ENCODE measurements at regions not wholly inside any gene's neighbourhood (a gene's known extent, or its start where the extent isn't known, plus 50 kb on each side); places are given as distances from the start of the nearest gene placed in this dataset.
A peak's percentile ranks its signal among the peaks of the same experiment; 100 is the strongest.

DNA sequence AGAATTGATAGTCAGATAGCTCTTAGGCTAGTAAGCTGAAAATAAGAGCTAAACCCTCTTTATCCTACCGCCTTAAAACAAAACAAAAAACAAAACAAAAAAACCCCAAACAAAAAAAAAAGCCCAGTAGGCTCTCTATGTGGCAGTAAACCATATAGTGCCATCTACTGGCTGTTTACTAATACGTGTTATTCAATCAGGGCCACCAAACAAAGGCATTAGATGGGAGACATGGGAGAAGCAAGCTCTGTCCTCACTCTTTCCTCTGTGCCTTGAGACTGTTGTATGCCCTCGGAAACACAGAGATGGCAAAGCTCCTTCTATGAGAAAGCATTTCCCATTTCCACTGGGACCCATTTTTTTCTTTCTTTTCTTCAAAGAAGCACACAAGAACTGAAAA lies 148.8 kb upstream of the MID1 start:
- dilution Hi-C loops (cut with HindIII; ENCODE audit: low sequenced_read_pairs, unreplicated experiment): no loop called here
- no TSS peak for BruUV-seq (replicated peaks)
- no peaks in the 10 kb centered on the region for H3K36me3 ChIP-seq (ENCODE audit: control insufficient read depth, insufficient read depth, low read length)
- peak overlapping the region; percentile 93 for H3K18ac ChIP-seq (ENCODE audit: low read depth, low read length)
- H3K27me3 ChIP-seq (ENCODE audit: control insufficient read depth, insufficient read depth, low read length): no peaks in the 10 kb centered on the region
- no peak overlapping the region for H3K23ac ChIP-seq (ENCODE audit: low read depth, low read length)
- peak overlapping the region; percentile 82 for H3K4me2 ChIP-seq (ENCODE audit: low read depth, low read length)
- TF ChIP-seq RCOR1 (IDR thresholded peaks at IDR 0.05; ENCODE audit: insufficient replicate concordance, low read length) (no peak), SMC3 (IDR thresholded peaks at IDR 0.05; ENCODE audit: low read depth, low read length) (no peak), RAD21 (IDR thresholded peaks at IDR 0.05; ENCODE audit: low read length) (peak; percentile 35), RFX5 (IDR thresholded peaks at IDR 0.05; ENCODE audit: low read depth, low read length) (no peak)
- TF ChIP-seq, protein P1, sequence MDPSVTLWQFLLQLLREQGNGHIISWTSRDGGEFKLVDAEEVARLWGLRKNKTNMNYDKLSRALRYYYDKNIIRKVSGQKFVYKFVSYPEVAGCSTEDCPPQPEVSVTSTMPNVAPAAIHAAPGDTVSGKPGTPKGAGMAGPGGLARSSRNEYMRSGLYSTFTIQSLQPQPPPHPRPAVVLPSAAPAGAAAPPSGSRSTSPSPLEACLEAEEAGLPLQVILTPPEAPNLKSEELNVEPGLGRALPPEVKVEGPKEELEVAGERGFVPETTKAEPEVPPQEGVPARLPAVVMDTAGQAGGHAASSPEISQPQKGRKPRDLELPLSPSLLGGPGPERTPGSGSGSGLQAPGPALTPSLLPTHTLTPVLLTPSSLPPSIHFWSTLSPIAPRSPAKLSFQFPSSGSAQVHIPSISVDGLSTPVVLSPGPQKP (IDR thresholded peaks at IDR 0.05; ENCODE audit: borderline replicate concordance, low read depth, low read length): no peak
- TF ChIP-seq, protein P2, sequence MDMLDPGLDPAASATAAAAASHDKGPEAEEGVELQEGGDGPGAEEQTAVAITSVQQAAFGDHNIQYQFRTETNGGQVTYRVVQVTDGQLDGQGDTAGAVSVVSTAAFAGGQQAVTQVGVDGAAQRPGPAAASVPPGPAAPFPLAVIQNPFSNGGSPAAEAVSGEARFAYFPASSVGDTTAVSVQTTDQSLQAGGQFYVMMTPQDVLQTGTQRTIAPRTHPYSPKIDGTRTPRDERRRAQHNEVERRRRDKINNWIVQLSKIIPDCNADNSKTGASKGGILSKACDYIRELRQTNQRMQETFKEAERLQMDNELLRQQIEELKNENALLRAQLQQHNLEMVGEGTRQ (IDR thresholded peaks at IDR 0.05; ENCODE audit: low read depth, low read length): no peak
- TF ChIP-seq, protein P3, sequence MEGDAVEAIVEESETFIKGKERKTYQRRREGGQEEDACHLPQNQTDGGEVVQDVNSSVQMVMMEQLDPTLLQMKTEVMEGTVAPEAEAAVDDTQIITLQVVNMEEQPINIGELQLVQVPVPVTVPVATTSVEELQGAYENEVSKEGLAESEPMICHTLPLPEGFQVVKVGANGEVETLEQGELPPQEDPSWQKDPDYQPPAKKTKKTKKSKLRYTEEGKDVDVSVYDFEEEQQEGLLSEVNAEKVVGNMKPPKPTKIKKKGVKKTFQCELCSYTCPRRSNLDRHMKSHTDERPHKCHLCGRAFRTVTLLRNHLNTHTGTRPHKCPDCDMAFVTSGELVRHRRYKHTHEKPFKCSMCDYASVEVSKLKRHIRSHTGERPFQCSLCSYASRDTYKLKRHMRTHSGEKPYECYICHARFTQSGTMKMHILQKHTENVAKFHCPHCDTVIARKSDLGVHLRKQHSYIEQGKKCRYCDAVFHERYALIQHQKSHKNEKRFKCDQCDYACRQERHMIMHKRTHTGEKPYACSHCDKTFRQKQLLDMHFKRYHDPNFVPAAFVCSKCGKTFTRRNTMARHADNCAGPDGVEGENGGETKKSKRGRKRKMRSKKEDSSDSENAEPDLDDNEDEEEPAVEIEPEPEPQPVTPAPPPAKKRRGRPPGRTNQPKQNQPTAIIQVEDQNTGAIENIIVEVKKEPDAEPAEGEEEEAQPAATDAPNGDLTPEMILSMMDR (conservative IDR thresholded peaks at IDR 0.05; ENCODE audit: low read depth, low read length): peak; percentile 52
- peak overlapping the region in 1 of 2 experiments; percentile 53; a peak in 2 of 4 replicates for H4K8ac ChIP-seq (ENCODE audit: low read depth in 2 of 2, low read length in 2 of 2)
- peaks cover 3% of the 10 kb centered on the region; the same call in 1 of the 2 replicates for H3K4me1 ChIP-seq (ENCODE audit: control insufficient read depth, insufficient read depth, low read length)
- POLR2A ChIA-PET (ENCODE audit: unreplicated experiment): no interaction called here
- H4K20me1 ChIP-seq (ENCODE audit: insufficient read depth, low read length): no peaks in the 10 kb centered on the region
- H3K14ac ChIP-seq (replicated peaks; ENCODE audit: low read depth, low read length): no peak overlapping the region
- H2BK15ac ChIP-seq (ENCODE audit: low read depth, low read length): peak overlapping the region; percentile 33; the same call in 1 of the 3 replicates
- no peaks in the 10 kb centered on the region for H3K9me1 ChIP-seq (ENCODE audit: insufficient read depth, low read length)
- H2BK120ac ChIP-seq (ENCODE audit: low read depth, low read length): peak overlapping the region; percentile 71
- H3K4ac ChIP-seq (ENCODE audit: low read depth, low read length): peak overlapping the region; percentile 30; the same call in 1 of the 2 replicates
- peak overlapping the region; percentile 48 for H2BK5ac ChIP-seq (ENCODE audit: low read depth, low read length, poor library complexity, severe bottlenecking)
- peak overlapping the region; percentile 34 for H4K91ac ChIP-seq (ENCODE audit: insufficient read depth, low read depth, low read length)
- H2AFZ ChIP-seq (replicated peaks; ENCODE audit: low read length, poor library complexity): peak overlapping the region; percentile 29
- WGBS, 2 experiments (ENCODE audit: extremely low coverage in 2 of 2, insufficient read length in 1 of 2): no CpG with 5 or more reads among the region's 3 CpGs
- CTCF ChIA-PET: interaction anchor here (0.8 to 1.5 kb wide), 3 partner anchors 14 to 142 kb away, joined by 3 to 5 read pairs (median 5); no protein-coding TSS in a partner anchor
- no peak overlapping the region for H2AK9ac ChIP-seq (replicated peaks; ENCODE audit: low read depth, low read length, poor library complexity)
- no peaks in the 10 kb centered on the region for H3K79me1 ChIP-seq (ENCODE audit: low read depth in 1 of 2, low read length in 2 of 2)
- H3K4me3 ChIP-seq (ENCODE audit: insufficient read depth, low read depth, low read length): no peak overlapping the region
- H3K27ac ChIP-seq (ENCODE audit: insufficient read depth, low read length): peak overlapping the region; percentile 82; the same call in 1 of the 2 replicates
- no peak overlapping the region for H3K56ac ChIP-seq (ENCODE audit: extremely low read depth, insufficient read depth, low read length)
- intact Hi-C loops (cut with micrococcal nuclease): loop anchor here (1.0 kb wide), 1 partner anchor 331 kb away; no protein-coding TSS in a partner anchor
- in situ Hi-C loops (cut with MboI; ENCODE audit: low sequenced_read_pairs): no loop called here
- peak overlapping the region; percentile 60; the same call in 1 of the 2 replicates for H3K9ac ChIP-seq (ENCODE audit: low read depth, low read length)
- peak overlapping the region; percentile 93 for H4K5ac ChIP-seq (ENCODE audit: low read depth, low read length)
- DNase-seq (peak; percentile 35), ATAC-seq (ENCODE audit: low read depth) (peak; percentile 79; the same call in 1 of the 2 replicates)
- peak overlapping the region; percentile 64; the same call in 1 of the 2 replicates for H2BK20ac ChIP-seq (ENCODE audit: low read depth, low read length)
- no peak overlapping the region for H2AK5ac ChIP-seq (ENCODE audit: low read depth, low read length)
- no peaks in the 10 kb centered on the region; the same call in 1 of the 2 replicates for H3K9me3 ChIP-seq (ENCODE audit: control insufficient read depth, insufficient read depth, low read length)
